ENCODE measurements at regions not wholly inside any gene's neighbourhood (a gene's known extent, or its start where the extent isn't known, plus 50 kb on each side); places are given as distances from the start of the nearest gene placed in this dataset.

- no peak overlapping the region for H3K4me3 ChIP-seq (ENCODE audit: low read depth, low read length)
- no peak for TF ChIP-seq CTCF (IDR thresholded peaks at IDR 0.05; ENCODE audit: borderline replicate concordance, insufficient read depth, low read depth, low read length)
Measured at GRCh38 chr10:106442223-106442622, 722.3 kb downstream of the SORCS1 start.

- no peak for TF ChIP-seq CTCF (IDR thresholded peaks at IDR 0.05; ENCODE audit: borderline replicate concordance, insufficient read depth, low read depth, low read length)
- no peak overlapping the region for H3K4me3 ChIP-seq (ENCODE audit: low read depth, low read length)
Measured at GRCh38 chr10:106440767-106441166, 723.7 kb downstream of the SORCS1 start.

GRCh38 chr10:106440355-106440754, 724.2 kb downstream of the SORCS1 start:
- H3K4me3 ChIP-seq (ENCODE audit: low read depth, low read length): no peak overlapping the region
- no peak for TF ChIP-seq CTCF (IDR thresholded peaks at IDR 0.05; ENCODE audit: borderline replicate concordance, insufficient read depth, low read depth, low read length)

- no peak for TF ChIP-seq CTCF (IDR thresholded peaks at IDR 0.05; ENCODE audit: borderline replicate concordance, insufficient read depth, low read depth, low read length)
Measured at GRCh38 chr10:106439366-106439765, 725.1 kb downstream of the SORCS1 start.

GRCh38 chr10:106438386-106438785, 726.1 kb downstream of the SORCS1 start:
- no peak for TF ChIP-seq CTCF (IDR thresholded peaks at IDR 0.05; ENCODE audit: borderline replicate concordance, insufficient read depth, low read depth, low read length)
- H3K4me3 ChIP-seq (ENCODE audit: low read depth, low read length): no peak overlapping the region

More at GRCh38 chr10:106439366-106439765, 725.1 kb downstream of the SORCS1 start:
- no peak overlapping the region for H3K4me3 ChIP-seq (ENCODE audit: low read depth, low read length)

- no peak for TF ChIP-seq CTCF (IDR thresholded peaks at IDR 0.05; ENCODE audit: borderline replicate concordance, insufficient read depth, low read depth, low read length)
- no peak overlapping the region for H3K4me3 ChIP-seq (ENCODE audit: low read depth, low read length)
Measured at GRCh38 chr10:106436123-106436715, 728.3 kb downstream of the SORCS1 start.

- no peak overlapping the region for H3K4me3 ChIP-seq (ENCODE audit: low read depth, low read length)
- TF ChIP-seq CTCF (IDR thresholded peaks at IDR 0.05; ENCODE audit: borderline replicate concordance, insufficient read depth, low read depth, low read length): no peak
Measured at GRCh38 chr10:106435081-106435480, 729.4 kb downstream of the SORCS1 start.

Measured in GM12875 (cell line).